Spleen (tissue), 7 donors: ENCODE measurements at regions not wholly inside any gene's neighbourhood (a gene's known extent, or its start where the extent isn't known, plus 50 kb on each side); places are given as distances from the start of the nearest gene placed in this dataset.

Experiments used
- POLR2A ChIP-seq, 3 donors: fragments of 450-650 bp; IDR thresholded peaks; one replicate each; pipeline ENCODE4 v1.5.1; 2017; ENCODE audit warnings: antibody characterized with exemption in 3 of 3, mild to moderate bottlenecking in 1 of 3
- POLR2AphosphoS5 ChIP-seq, 3 donors: sonication (generic); formaldehyde crosslinking; IDR thresholded peaks; one replicate each; pipeline ENCODE4 v1.5.1; 2017; ENCODE audit warnings: antibody characterized with exemption in 3 of 3
- TF ChIP-seq, protein P1 (sequence below), 11 experiments: fragments of 200-600 bp in 7 of 11; fragments of 450-650 bp in 4 of 11; sonication (generic) in 4 of 11; IDR thresholded peaks in 8 of 11; conservative IDR thresholded peaks in 3 of 11; 1 replicate in 7 of 11; 2 replicates in 4 of 11; pipeline versions ENCODE4 v1.4.0 to v1.8.0; 2016 to 2021; ENCODE audit warnings: antibody characterized with exemption in 11 of 11, inconsistent platforms in 4 of 11, mild to moderate bottlenecking in 1 of 11
- donor health status: DM: no; HTN: no; CAD: no; lungs with moderate emphysema.
- donor health status: DM: no; HTN: no; CAD: no.
- donor health status: DM: no; HTN: no; CAD: no.

DNA sequence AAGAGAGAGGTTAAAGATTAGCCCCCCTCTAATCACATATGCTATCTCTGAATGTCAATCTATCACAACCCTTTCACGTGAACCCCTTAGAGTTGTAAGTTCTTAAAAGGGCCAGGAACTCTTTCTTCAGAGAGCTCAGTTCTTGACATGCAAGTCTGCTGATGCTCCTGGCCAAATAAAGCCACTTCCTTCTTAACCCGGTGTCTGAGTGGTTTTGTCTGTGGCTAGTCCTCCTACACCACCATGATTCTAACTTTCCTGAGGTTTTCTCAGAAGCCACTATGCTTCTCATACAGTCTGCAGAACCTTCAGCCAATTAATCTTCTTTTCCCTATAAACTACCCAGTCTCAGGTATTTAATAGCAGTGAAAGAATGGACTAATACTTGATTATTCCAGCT is 231.1 kb upstream of the CNTN6 start:
- TF ChIP-seq, protein P1, sequence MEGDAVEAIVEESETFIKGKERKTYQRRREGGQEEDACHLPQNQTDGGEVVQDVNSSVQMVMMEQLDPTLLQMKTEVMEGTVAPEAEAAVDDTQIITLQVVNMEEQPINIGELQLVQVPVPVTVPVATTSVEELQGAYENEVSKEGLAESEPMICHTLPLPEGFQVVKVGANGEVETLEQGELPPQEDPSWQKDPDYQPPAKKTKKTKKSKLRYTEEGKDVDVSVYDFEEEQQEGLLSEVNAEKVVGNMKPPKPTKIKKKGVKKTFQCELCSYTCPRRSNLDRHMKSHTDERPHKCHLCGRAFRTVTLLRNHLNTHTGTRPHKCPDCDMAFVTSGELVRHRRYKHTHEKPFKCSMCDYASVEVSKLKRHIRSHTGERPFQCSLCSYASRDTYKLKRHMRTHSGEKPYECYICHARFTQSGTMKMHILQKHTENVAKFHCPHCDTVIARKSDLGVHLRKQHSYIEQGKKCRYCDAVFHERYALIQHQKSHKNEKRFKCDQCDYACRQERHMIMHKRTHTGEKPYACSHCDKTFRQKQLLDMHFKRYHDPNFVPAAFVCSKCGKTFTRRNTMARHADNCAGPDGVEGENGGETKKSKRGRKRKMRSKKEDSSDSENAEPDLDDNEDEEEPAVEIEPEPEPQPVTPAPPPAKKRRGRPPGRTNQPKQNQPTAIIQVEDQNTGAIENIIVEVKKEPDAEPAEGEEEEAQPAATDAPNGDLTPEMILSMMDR (IDR thresholded peaks at IDR 0.05 in 8 of 11, conservative IDR thresholded peaks at IDR 0.05 in 3 of 11), result no peak
- TF ChIP-seq POLR2A (IDR thresholded peaks at IDR 0.05) (no peak), POLR2AphosphoS5 (IDR thresholded peaks at IDR 0.05) (no peak)
